Esophagus muscularis mucosa (tissue), 4 donors: ENCODE measurements at regions not wholly inside any gene's neighbourhood (a gene's known extent, or its start where the extent isn't known, plus 50 kb on each side); places are given as distances from the start of the nearest gene placed in this dataset.

Source experiments
- DNase-seq: peaks from one replicate; pipeline ENCODE4 v3.0.0-alpha.2; 2017; ENCODE audit errors: extremely low spot score
- H3K27ac ChIP-seq, 4 donors: fragments of 200-600 bp; sonication (generic); replicated peaks in 1 of 4; 1 replicate in 3 of 4; 2 replicates in 1 of 4; pipeline ENCODE4 v1.5.1; 2016 to 2019; ENCODE audit warnings: mild to moderate bottlenecking in 1 of 4
- H3K27me3 ChIP-seq, 4 donors: fragments of 200-600 bp; sonication (generic); one replicate each; pipeline versions ENCODE4 v1.5.1 to v1.6.0; 2016 to 2019
- H3K36me3 ChIP-seq, 4 donors: fragments of 200-600 bp; sonication (generic); one replicate each; pipeline ENCODE4 v1.5.1; 2016 to 2019
- H3K4me1 ChIP-seq, 4 donors: fragments of 200-600 bp; sonication (generic); one replicate each; pipeline ENCODE4 v1.5.1; 2016 to 2019
- H3K4me3 ChIP-seq, 4 donors: fragments of 200-600 bp; sonication (generic); 1 replicate in 2 of 4; 2 replicates in 2 of 4; pipeline ENCODE4 v1.5.1; 2016 to 2019; ENCODE audit warnings: mild to moderate bottlenecking in 4 of 4, moderate library complexity in 1 of 4
- H3K9me3 ChIP-seq, 4 donors: fragments of 200-600 bp; sonication (generic); 1 replicate in 3 of 4; 2 replicates in 1 of 4; pipeline ENCODE4 v1.5.1; 2016 to 2019
- EP300 ChIP-seq: sonication (generic); formaldehyde crosslinking; IDR thresholded peaks from one replicate; pipeline ENCODE4 v1.6.1; 2017; ENCODE audit warnings: antibody characterized with exemption
- POLR2A ChIP-seq: fragments of 450-650 bp; IDR thresholded peaks from one replicate; pipeline ENCODE4 v1.6.1; 2017; ENCODE audit warnings: antibody characterized with exemption, moderate library complexity, mild to moderate bottlenecking, low read depth
- POLR2AphosphoS5 ChIP-seq, 2 donors: sonication (generic); formaldehyde crosslinking; IDR thresholded peaks; one replicate each; pipeline ENCODE4 v1.6.1; 2017; ENCODE audit warnings: antibody characterized with exemption in 2 of 2
- WGBS: methylation state at CpG from one replicate; pipeline ENCODE4 v1.1.5; 2018; 5-methylcytosine and 5-hydroxymethylcytosine counted together
- intact Hi-C: fragments of 100-400 bp; cut with DNase I; formaldehyde crosslinking; loops from one replicate; pipeline ENCODE4 v1.15.1; 2023
- TF ChIP-seq, protein P1 (sequence below), 3 experiments: fragments of 200-600 bp in 2 of 3; fragments of 450-650 bp in 1 of 3; sonication (generic) in 2 of 3; IDR thresholded peaks; one replicate each; pipeline ENCODE4 v1.5.1; 2017 to 2019; ENCODE audit warnings: antibody characterized with exemption in 3 of 3, mild to moderate bottlenecking in 2 of 3, moderate library complexity in 1 of 3

DNA sequence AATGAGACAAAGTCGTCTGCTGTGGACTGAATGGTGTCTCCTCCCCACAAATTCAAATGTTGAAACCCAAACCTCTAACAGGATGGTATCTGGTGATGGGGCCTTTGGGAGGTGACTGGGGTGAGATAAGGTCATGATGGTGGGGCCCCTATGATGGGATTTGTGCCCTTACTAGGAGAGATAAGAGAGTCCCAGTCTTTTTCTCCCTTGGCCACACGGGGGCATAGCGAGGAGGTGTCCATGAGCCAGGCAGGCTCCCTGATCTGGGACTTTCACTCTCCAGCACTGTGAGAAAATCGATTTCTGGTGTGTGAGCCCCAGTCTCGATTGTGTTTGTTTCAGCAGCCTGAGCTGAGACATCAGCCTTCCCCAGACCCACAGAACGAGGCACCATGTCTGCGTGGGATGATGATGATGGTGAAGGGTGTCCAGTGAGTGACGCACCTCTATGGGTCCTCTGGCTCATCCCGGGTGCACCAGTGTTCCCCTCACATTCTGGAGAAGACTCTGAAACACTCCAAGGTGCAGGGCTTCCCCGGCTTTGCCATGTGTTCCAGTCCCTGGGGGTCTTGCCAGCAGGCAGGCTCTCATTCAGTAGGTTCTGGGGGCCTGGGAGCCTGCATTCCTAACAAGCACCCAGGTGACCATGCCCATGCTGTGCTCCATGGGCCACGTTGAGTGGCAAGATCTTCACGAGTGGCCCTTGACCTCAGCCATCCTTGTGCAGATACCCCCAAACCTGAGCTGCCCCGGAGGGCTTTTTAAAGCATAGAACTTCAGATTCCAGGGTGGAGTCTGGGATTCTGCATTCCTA is 363.0 kb downstream of the CTTN start:
- 91% methylated on average over 5 of the region's 13 CpGs for WGBS
- DNase-seq, result no peak
- no peaks in the 10 kb centered on the region for H3K4me1 ChIP-seq
- H3K27me3 ChIP-seq, result peaks cover 0 to 2% (median 0%) of the 10 kb centered on the region in 4 donors
- H3K36me3 ChIP-seq, result no peaks in the 10 kb centered on the region
- intact Hi-C loops, result no loop called here
- TF ChIP-seq, protein P1, sequence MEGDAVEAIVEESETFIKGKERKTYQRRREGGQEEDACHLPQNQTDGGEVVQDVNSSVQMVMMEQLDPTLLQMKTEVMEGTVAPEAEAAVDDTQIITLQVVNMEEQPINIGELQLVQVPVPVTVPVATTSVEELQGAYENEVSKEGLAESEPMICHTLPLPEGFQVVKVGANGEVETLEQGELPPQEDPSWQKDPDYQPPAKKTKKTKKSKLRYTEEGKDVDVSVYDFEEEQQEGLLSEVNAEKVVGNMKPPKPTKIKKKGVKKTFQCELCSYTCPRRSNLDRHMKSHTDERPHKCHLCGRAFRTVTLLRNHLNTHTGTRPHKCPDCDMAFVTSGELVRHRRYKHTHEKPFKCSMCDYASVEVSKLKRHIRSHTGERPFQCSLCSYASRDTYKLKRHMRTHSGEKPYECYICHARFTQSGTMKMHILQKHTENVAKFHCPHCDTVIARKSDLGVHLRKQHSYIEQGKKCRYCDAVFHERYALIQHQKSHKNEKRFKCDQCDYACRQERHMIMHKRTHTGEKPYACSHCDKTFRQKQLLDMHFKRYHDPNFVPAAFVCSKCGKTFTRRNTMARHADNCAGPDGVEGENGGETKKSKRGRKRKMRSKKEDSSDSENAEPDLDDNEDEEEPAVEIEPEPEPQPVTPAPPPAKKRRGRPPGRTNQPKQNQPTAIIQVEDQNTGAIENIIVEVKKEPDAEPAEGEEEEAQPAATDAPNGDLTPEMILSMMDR (IDR thresholded peaks at IDR 0.05), result no peak
- TF ChIP-seq EP300 (no peak), POLR2AphosphoS5 (IDR thresholded peaks at IDR 0.05) (no peak), POLR2A (no peak)
- no peak overlapping the region for H3K27ac ChIP-seq
- H3K4me3 ChIP-seq, result no peak overlapping the region
- H3K9me3 ChIP-seq, result peaks cover 0 to 7% (median 0%) of the 10 kb centered on the region in 4 donors

DNA sequence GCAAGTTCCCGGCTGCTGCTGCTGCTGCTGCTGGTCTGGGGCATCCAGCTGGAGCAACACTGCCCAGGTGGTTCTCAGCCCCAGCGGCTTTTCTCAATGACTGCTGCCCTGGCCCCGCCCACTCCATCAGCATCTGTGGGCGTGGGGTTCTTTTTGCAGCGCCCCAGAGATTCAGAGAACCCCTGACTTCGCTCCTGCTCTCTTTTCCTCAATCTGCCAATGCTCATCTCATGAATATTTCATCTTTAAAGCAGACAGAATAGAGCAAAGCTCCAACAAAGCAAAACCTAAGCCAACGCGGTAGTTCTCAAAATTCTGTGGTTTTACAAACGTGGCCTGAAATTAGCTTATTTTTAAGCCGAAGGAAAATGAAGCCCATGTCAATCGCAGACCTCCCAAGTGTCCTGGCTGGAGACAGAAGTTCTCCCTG is 363.6 kb downstream of the CTTN start:
- Histone ChIP-seq H3K27me3 (no peaks in the 10 kb centered on the region), H3K9me3 (peaks cover 0 to 7% (median 0%) of the 10 kb centered on the region in 4 donors), H3K4me3 (no peak overlapping the region), H3K36me3 (no peaks in the 10 kb centered on the region), H3K27ac (no peak overlapping the region), H3K4me1 (no peaks in the 10 kb centered on the region)
- TF ChIP-seq, protein P1 (IDR thresholded peaks at IDR 0.05), result no peak
- no peak for TF ChIP-seq EP300
- no peak for TF ChIP-seq POLR2A
- no peak for TF ChIP-seq POLR2AphosphoS5 (IDR thresholded peaks at IDR 0.05)
- intact Hi-C loops, result no loop called here
- DNase-seq, result no peak
- 78% methylated on average over 11 of the region's 11 CpGs for WGBS

DNA sequence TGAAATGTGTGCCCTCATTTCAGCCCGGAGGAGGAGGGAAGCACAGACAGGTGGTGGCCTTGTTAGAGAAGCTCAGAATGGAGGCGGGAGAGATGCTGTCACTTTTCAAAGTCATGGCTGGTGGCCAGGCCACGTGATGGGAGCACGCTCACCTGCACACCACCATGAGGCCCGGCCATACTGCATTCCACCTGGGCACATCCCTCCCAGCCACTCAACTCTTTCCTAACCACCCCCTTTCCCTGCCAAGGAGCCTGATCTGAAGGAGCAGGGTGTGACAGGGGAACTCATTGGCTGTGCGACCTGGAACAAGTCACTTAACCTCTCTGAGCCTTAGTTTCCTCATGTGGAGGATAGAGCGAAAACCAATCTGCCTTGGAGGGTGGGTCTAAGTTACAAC is 364.5 kb downstream of the CTTN start:
- intact Hi-C loops, result no loop called here
- no peaks in the 10 kb centered on the region for H3K4me1 ChIP-seq
- no peak overlapping the region for H3K4me3 ChIP-seq
- TF ChIP-seq, protein P1 (IDR thresholded peaks at IDR 0.05), result no peak
- no peak for TF ChIP-seq EP300
- no peak for TF ChIP-seq POLR2A
- TF ChIP-seq POLR2AphosphoS5 (IDR thresholded peaks at IDR 0.05), result no peak
- no peak for DNase-seq
- no peak overlapping the region for H3K27ac ChIP-seq
- H3K27me3 ChIP-seq, result no peaks in the 10 kb centered on the region
- no peaks in the 10 kb centered on the region for H3K36me3 ChIP-seq
- H3K9me3 ChIP-seq, result peaks cover 0 to 7% (median 0%) of the 10 kb centered on the region in 4 donors
- 83% methylated on average over 7 of the region's 7 CpGs for WGBS

DNA sequence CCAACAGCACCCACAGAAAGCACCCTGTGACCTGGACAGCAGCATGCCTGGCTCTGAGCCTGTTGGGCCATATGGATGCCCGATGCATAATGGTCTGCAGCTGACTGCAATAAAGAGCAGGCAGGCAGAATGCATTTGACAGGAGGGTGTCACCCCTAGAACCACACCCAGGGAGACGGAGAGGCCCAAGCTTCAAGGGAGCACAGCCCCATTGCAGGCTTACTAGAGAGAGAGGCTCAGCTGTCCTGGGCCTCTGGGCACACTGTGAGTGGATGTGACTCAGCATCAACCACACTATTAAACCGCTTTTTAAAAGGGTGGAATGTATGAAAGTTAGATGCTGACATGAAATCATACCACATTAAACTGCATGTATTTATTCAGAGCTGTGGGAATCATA is 365.3 kb downstream of the CTTN start:
- intact Hi-C loops, result no loop called here
- no peak for TF ChIP-seq EP300
- no peak for DNase-seq
- no peak overlapping the region for H3K27ac ChIP-seq
- WGBS, result 92% methylated on average over 2 of the region's 3 CpGs
- H3K4me1 ChIP-seq, result no peaks in the 10 kb centered on the region
- H3K9me3 ChIP-seq, result peaks cover 0 to 7% (median 0%) of the 10 kb centered on the region in 4 donors
- H3K4me3 ChIP-seq, result no peak overlapping the region
- no peaks in the 10 kb centered on the region for H3K36me3 ChIP-seq
- H3K27me3 ChIP-seq, result no peaks in the 10 kb centered on the region

DNA sequence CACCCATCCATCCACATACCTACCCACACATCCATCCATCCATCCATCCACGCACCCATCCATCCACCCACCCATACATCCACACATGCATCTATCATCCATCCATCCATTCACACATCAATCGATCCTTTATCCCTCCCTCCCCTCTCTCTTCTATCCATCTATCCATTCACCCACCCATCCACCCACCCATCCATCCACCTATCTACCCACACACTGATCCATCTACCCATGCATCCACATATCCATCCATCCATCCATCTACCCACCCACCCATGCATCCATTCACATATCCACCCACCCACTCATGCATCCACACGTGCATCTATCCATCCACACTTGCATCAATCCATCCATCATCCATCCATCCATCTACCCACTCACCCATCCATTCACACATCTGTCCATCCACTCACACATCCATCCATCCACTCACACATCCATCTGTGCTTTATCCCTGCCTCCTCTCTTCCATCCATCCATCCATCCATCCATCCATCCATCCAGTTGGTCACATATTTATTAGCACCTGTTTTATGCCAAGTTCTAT is 366.1 kb downstream of the CTTN start:
- DNase-seq, result no peak
- no peaks in the 10 kb centered on the region for H3K27me3 ChIP-seq
- TF ChIP-seq, protein P1 (IDR thresholded peaks at IDR 0.05), result no peak
- TF ChIP-seq POLR2AphosphoS5 (IDR thresholded peaks at IDR 0.05) (no peak), POLR2A (no peak), EP300 (no peak)
- intact Hi-C loops, result no loop called here
- WGBS, result 88% methylated on average over 3 of the region's 3 CpGs
- H3K36me3 ChIP-seq, result no peaks in the 10 kb centered on the region
- no peaks in the 10 kb centered on the region for H3K4me1 ChIP-seq
- H3K9me3 ChIP-seq, result peaks cover 0 to 7% (median 0%) of the 10 kb centered on the region in 4 donors
- no peak overlapping the region for H3K27ac ChIP-seq
- no peak overlapping the region for H3K4me3 ChIP-seq
